T-helper 2 cell (primary cell): ENCODE measurements at regions not wholly inside any gene's neighbourhood (a gene's known extent, or its start where the extent isn't known, plus 50 kb on each side); places are given as distances from the start of the nearest gene placed in this dataset.
"Not testable (repeated sequence)": the region's sequence is repeated elsewhere in the genome, so short reads cannot be mapped to it uniquely, and the experiment has no call there.

Source experiments
- DNase-seq, 5 experiments: peaks; one replicate each; pipeline versions ENCODE4 v3.0.0 to v3.0.0-alpha.2; 2012 to 2022

DNA sequence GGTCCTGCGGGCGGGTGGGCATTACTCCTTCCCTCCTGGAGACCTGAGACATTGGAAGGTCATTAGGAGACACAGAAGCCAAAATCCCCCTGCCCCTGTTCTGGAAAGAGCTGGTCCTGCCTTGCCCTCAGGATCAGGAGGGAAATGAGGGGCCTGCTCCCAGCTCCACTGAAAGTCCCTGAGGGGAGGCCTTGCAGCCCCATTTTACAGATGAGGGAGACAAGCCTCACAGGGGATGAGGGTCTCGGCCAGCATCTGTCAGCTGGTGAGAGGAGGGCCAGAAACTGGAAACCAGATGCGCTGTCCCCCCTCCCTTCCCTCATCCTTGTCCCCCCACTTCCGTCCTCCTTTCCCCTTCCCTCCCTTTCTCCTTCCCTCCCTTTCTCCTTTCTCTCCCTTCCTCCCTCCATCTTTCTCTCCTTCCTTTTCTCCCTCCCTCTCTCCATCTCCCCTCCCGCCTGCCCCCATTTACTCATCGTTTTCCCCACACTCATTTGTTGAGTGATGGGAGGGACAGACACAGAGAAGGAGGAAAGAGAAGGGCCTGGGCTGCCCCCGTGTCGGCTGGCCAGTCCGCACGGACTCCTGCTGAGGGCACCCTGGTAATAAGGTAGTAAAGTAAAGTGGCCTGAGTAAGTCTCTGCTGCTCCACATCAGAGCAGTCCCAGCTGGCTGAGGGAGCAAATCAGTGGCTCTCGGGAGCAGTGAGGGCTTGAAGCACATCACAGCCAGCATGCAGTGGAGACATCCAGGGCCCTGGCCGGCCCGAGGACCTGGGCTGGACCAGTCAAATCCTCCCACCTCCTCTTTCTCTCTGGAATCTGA, 112.4 kb upstream of the ALDH1A3 start:
- no peak for DNase-seq

DNA sequence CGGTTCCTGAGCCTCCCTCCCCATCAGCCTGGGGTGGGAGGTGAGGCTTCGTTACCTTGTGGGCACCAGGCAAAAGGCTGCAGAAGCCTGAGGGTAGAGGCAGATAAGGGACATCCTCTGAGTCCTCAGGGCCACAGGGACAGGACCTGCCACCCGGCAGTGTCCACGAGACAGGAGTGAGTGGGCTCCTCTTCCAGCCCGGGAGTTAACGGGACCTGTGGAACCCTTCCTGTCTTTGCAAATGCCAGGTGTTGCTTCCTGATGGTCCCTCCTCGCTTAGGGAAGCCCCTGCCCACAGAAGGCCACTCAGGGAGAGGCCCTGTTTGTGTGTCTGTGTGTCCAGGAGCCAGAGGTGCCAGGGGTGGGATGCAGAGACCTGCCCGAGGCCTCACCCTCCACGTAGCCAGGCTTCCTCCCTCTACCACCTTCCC, 111.1 kb upstream of the ALDH1A3 start:
- DNase-seq, result no peak

DNA sequence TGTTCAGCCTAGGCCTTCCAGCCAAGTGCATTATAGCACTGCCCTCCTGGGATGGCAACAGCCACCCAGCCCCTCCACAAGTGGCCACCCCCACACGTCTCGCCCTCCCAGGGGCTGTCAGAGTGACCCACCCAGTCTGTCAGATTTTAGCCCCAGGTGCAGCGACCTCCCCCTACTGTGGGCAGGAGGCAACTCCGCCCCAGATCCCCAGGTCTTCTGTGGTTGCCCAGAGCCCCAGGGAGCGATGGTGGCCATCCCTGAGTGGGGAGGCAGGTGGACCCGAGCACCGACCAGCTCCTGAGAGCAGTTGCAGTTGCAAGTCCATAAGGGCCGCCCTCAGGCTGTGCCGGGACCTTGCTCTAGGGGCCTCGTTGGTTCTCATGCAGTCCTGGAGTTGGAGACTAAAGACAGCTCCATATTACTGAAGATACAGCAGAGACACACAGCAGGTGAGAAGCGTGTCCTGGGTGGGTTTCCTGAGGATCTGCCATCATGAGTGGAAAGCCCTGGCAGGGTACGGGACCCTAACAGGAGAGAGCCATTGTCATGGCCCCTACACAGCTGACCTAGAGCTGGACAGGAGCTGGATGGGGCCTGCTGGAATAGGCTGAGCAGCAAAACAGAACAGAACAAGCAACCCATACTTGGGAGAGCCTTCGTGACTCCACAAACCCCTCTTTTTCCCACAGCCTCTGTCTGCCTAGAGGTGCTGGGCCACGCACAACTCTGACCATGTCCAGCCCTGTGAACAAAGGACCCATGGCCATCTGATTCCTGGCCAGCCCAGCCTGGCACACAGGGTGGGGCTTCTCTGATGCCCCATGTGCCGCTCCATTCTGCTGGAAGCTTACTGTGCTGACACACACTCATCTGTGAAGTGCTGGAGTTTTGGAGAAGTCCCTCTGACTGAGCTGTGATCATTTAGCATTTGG, 110.3 kb upstream of the ALDH1A3 start:
- DNase-seq, result no peak

DNA sequence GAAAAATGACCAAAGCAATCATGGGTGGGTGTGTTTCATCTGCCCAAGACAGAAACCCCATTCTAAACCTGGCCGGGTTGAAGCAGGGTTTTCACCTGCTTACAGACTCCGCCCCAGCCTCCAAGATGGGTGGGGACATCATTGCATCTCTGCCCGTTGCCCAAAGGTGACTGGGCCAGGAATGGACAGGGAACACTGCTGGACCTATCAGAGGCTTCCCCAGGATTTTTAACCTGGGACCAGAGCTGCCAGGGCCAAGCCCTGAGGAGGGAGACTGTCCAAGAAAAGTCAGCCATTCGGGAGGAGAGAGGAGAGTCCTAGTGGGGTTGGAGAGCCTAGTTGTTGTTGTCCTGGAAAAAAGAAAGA, 109.7 kb upstream of the ALDH1A3 start:
- no peak for DNase-seq

DNA sequence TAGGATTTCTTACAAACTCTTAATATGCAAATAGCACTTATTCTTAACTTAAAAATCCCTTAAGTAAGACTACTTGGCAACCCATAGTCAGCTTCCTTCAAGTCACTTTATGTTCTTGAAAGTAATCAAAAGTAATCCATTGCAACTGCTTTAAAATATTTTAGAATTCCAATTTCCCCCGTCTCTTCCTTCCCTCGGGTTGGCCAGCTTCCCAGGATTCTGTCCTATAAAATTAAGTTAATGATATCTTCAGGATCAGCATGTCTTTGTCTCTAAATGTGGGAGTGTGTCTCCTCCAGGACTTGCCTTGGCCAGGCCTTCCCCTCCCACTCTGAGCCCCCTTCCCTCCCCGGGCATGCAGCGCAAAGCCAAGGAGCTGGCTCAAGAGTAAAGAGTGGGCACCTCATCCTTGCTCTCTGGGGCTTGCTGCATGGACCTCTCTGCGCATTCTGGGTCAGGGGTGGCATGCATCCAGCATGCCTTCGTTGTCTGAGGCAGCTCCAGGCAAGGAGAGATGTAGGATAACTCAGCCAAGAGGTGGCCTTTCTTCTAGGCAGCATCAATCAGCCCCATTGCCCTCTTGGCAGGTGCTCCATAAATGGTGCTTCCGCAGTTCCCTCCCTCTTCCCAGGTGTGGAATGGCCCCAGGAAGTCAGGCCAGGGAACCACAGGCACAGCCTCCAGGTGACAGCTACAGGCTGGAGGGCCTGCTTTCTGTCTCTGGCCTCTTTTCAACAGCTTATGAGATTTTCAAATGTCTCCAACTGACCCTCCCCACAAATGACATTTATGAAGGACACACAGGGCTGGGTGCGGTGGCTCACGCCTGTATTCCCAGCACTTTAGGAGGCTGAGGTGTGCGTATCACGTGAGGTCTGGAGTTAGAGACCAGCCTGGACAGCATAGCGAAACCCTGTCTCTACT, 108.7 kb upstream of the ALDH1A3 start:
- no peak for DNase-seq

GRCh38 chr15:100771746-100772145, 107.9 kb upstream of the ALDH1A3 start:
- no peak for DNase-seq

DNA sequence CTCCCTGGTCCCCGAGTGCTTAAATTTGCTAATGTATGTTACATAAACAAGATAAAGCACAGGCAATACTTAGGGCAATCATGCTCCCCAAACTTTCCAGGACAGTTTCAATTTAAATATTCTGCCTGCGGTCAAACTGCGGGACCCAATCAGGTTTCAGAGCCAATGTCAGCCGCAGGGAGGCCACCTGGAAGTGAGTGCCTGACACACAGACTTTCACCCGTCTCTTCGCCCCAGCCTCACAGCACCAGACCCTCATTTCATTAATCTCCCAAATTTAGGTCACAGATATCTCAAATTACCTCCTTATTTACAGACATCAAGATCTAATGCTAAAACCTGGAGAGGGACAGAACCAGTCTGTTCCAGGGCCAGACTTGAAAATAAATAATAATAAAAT, 107.2 kb upstream of the ALDH1A3 start:
- DNase-seq, result no peak

- DNase-seq, result no peak
Measured at GRCh38 chr15:100772892-100773520, 106.6 kb upstream of the ALDH1A3 start.

DNA sequence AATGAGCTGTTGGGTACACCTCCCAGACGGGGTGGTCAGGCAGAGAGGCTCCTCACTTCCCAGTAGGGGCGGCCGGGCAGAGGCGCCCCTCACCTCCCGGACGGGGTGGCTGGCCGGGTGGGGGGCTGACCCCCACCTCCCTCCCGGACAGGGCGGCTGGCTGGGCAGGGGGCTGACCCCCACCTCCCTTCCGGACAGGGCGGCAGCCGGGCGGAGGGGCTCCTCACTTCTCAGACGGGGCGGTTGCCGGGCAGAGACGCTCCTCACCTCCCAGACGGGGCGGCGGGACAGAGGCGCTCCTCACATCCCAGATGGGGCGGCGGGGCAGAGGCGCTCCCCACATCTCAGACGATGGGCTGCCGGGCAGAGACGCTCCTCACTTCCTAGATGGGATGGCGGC, 105.6 kb upstream of the ALDH1A3 start:
- DNase-seq, result not testable (repeated sequence)

GRCh38 chr15:100775581-100776185, 103.9 kb upstream of the ALDH1A3 start:
- DNase-seq, result no peak

- no peak for DNase-seq
Measured at GRCh38 chr15:100777821-100778220, 101.8 kb upstream of the ALDH1A3 start.

DNA sequence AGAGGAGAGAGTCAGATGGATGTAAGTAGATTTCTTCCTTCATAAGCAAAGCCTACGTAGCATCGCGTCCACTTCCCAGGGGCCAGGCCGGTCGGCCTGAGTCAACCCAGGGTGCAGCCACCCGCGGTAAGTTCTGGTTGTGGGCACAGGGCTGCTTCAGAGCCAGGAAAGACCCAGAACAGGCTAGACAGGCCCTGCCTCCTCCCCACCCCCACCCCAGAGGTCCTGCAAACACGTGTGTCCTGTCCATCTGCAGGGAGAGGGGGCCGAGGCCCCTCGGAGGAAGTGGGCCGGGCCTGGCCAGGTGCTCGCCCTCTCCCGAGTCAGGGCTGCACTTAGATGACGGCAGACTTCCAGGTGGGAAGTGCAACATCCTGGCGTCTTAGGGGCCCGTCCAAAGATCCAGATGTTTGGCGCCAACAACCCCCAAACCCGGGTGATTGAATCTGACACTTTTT, 100.8 kb upstream of the ALDH1A3 start:
- no peak for DNase-seq

DNA sequence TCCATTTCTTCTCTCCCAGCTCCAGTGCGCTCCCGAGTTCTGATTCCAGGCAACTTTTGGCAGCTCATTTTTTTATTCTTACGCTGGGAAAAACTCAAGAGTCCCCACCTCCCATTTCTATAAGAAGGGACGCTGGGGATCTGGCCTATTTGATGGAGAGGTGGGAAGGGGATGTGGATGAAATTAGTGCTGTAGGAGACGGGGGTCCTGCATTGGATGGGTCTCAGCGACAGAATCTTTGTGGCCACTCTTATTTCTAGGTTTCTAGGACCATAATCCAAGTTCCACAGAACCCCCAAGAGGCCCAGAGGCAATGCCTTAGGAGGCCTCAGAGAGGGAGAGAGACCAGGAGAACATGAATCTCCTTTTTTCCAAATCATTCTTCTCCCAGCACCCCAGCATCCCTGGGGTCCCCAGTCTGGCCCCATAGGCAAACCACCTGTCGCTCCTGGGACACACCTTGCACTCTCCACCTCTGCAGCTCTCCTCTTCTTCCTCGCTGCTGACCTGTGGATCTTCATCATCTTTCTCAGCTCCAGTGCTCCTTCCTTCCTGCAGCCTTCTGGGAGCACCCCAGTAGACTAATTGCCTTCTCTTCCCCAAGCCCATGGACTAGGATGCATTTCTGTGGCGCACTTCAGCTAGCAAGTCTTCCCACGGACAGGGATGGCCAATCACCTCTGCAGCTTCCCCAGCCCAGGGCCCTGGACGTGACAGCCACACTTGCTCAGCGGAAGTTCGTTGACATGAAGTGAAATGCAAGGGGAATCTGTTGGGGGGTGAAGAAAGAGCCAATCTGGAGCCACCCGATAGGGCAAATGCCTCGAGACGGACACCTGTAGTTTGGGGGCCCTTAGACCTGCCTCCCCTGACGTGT, 100.1 kb upstream of the ALDH1A3 start:
- no peak for DNase-seq

DNA sequence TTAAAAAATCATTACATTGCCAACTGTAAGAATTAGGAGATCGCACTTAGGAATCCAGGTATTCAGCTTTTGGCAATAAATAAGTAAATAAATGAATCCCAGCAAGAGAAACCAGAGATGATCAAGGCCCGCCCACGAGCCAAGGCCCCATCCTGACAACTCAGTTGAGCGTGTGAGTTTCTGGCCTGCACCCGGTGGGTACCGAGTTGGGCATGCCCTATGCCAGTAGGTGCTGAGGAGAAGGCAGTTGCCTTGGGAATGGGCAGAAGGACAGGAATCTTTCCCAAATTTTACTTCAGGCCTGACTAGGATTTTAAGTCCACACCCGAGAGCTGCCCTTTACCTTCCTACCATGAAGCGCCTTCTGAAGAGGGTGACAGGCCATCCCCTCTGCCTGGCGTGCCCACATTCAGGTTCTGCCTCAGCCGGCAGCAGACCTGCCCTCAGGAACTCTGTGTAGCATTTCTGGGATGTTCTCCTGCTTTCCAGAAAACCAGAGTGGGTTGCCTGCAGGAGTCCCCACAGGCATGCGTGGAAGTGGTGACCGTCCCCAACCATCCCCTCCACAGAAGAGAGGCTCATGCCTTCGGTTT, 99.3 kb upstream of the ALDH1A3 start:
- DNase-seq, result no peak

DNA sequence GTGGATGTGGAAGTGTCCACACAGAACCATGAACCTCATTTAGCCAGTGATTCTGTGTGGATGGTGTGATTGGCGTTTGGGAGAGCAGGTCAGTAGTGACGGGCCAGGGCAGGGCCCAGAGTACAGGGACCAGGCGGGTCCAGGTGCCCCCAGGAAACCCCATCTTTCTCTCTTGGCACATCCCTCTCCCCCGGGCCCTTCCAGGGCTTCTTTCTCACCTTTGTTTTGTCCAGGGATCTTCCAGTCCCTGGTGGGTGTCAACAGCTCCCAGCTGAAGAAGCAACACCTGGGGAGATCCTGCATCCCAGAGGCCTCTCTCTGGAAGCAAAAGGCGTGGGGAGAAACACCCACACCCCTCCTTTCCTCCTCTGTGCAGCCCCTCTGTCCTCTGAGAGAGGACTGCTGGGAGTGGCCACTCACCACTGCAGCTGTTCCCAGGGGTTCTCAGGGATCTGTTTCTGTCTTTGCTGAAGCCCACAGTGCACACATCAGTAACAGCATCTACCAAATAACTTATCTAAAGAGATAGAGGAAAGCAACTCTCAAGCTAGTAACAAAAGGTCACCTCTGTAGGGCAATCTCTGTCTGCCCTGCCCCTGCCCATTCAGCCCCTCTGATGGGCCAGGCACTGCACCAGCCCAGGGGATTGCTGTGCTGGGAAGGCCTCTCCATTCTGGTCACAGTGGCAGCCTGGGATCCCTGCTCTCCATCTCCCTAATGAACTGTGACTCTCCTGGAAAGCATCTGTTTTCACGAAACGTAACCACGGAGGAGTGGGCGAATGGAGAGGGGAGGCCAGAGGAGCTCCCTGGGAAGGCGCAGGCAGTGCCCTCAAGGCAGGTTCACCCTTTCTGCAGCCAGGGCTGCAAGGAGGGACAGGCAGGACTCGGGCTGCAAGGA, 98.3 kb upstream of the ALDH1A3 start:
- DNase-seq, result no peak

GRCh38 chr15:100781961-100782530, 97.6 kb upstream of the ALDH1A3 start:
- no peak for DNase-seq

GRCh38 chr15:100783291-100783690, 96.3 kb upstream of the ALDH1A3 start:
- DNase-seq, result no peak

GRCh38 chr15:100783760-100784492, 95.7 kb upstream of the ALDH1A3 start:
- DNase-seq, result no peak
